Epithelial cell of esophagus (primary cell): ENCODE measurements at regions not wholly inside any gene's neighbourhood (a gene's known extent, or its start where the extent isn't known, plus 50 kb on each side); places are given as distances from the start of the nearest gene placed in this dataset.
A peak's percentile ranks its signal among the peaks of the same experiment; 100 is the strongest.

Experiments
- DNase-seq: peaks from one replicate; pipeline ENCODE4 v3.0.0; 2010; ENCODE audit warnings: low read depth
- H3K4me3 ChIP-seq: 2 replicates; pipeline ENCODE4 v1.5.1; 2011; ENCODE audit warnings: mild to moderate bottlenecking, low read length, control low read depth
- CTCF ChIP-seq: IDR thresholded peaks from 2 replicates; pipeline ENCODE4 v1.5.1; 2011; ENCODE audit warnings: low read depth, mild to moderate bottlenecking, low read length, control low read depth, inconsistent platforms; ENCODE audit not compliant: insufficient read depth; ENCODE audit errors: missing control alignments

- H3K4me3 ChIP-seq = no peak overlapping the region
- TF ChIP-seq CTCF = no peak
- DNase-seq = no peak
Observed at GRCh38 chr4:89604951-89605350, 232.0 kb downstream of the SNCA start.

GRCh38 chr4:89599026-89599425, 237.9 kb downstream of the SNCA start:
- no peak for DNase-seq
- TF ChIP-seq CTCF = no peak
- H3K4me3 ChIP-seq = no peak overlapping the region

DNA sequence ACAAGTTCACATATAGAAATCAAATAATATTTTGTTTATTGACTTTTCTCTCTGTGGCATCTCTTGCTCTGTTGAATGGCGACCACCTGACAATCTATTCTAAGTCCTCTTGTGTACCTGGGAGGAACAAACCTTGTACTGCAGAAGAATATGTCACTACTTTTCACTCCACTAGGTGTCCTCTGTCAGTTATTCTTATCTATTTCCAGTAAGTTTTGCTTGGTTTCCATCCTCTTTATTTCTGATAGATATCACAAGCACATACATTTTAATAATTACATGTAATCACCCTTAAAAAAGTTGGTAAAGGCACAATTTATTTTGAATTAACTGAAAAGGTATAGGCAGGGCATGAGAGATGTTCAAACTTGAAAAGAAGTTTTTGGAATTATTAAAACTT, 238.4 kb downstream of the SNCA start:
- TF ChIP-seq CTCF = peak; percentile 52
- DNase-seq = peak; percentile 44
- no peak overlapping the region for H3K4me3 ChIP-seq

DNA sequence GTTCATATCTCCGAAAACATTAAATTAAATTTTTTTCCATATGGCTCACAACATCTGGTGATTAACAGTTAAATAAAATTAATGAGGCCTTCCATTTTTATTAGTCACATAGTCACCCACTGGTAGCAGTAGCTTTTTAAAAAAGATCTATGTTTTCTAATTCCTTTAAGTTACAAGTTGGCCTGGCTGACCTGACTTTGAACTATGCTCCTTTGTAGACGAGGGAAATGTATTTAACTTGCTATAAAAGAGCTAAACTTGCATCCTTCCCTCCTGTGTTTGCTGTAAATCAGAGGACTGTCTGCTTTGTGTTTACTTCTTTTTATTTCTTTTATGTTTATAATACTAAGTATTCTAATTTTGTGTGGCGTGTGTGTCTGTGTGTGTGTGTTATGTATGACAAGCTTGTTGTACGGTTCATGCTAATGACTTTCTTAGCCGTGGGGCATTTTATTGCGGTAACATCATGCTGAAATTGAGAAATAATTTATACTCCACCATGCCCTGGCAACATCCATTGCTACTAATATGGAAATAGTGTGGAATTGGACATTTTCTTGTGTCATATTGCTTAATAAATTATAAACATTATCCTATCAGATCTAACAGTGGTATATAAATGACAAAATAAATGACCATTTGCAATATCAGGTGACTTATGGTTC, 241.7 kb downstream of the SNCA start:
- no peak for DNase-seq
- H3K4me3 ChIP-seq = no peak overlapping the region
- TF ChIP-seq CTCF = no peak

- DNase-seq = no peak
- no peak overlapping the region for H3K4me3 ChIP-seq
- no peak for TF ChIP-seq CTCF
Observed at GRCh38 chr4:89590128-89590527, 246.8 kb downstream of the SNCA start.

DNA sequence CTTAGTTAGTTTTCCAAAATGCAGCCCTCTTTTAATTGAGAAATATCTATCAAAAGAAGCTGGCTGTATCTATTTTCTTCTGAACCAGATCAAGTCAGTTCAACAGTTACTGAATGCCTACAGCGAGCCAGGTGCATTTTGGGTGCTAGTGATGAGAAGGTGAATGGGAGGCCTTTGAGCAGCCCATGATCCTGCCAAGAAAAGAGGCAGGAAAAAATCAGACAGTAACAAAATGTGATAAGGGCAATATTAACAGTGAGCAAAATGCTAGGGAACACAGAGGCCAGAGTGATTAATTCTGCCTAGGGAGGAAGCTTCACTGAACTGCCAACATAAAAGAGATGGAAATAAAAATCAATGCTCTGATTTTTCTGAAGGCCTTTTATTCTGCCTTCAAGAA, 248.5 kb downstream of the SNCA start:
- no peak for TF ChIP-seq CTCF
- H3K4me3 ChIP-seq = no peak overlapping the region

DNA sequence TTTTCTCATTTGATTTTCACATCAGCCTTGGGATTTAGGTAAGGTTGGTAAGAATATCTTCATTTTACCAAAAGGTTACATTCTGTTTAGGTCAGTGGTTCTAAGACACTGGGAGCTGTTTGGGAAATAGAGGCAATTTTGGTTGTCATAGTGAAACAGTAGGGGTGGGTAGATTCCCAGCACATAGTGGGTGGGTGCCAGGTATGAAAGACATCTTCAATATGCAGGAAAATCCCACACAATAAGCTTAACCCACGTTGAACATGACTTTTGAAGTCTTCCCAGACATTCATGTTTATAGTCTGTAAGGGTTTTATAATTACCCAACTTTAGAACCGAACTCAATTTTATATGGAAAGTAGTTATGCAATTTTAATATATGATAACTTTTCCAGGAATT, 249.6 kb downstream of the SNCA start:
- no peak for TF ChIP-seq CTCF
- no peak for DNase-seq
- no peak overlapping the region for H3K4me3 ChIP-seq

More for the DNA sequence above, 248.5 kb downstream of the SNCA start:
- DNase-seq = no peak
